Mesenchymal stem cell (in vitro differentiated cells and primary cell): ENCODE measurements at regions not wholly inside any gene's neighbourhood (a gene's known extent, or its start where the extent isn't known, plus 50 kb on each side); places are given as distances from the start of the nearest gene placed in this dataset.

ENCODE experiments used
- DNase-seq: peaks from one replicate; pipeline ENCODE4 v3.0.0-alpha.2; 2013
- H2AFZ ChIP-seq: one replicate; pipeline ENCODE4 v1.6.1; 2013; ENCODE audit warnings: low read depth, mild to moderate bottlenecking, control low read depth, inconsistent platforms, low read length, moderate library complexity
- H2AK5ac ChIP-seq: 2 replicates; pipeline ENCODE4 v1.6.1; 2013; ENCODE audit warnings: low read length, moderate library complexity, mild to moderate bottlenecking, inconsistent platforms; ENCODE audit not compliant: severe bottlenecking
- H2BK120ac ChIP-seq: one replicate; pipeline ENCODE4 v1.6.1; 2013; ENCODE audit warnings: low read depth, mild to moderate bottlenecking, inconsistent platforms, low read length, moderate library complexity
- H2BK12ac ChIP-seq, 2 experiments: one replicate each; pipeline ENCODE4 v1.6.1; 2013; ENCODE audit warnings: inconsistent platforms in 2 of 2, low read length in 2 of 2, mild to moderate bottlenecking in 2 of 2, moderate library complexity in 2 of 2, control low read depth in 1 of 2
- H2BK15ac ChIP-seq: one replicate; pipeline ENCODE4 v1.6.1; 2013; ENCODE audit warnings: mild to moderate bottlenecking, low read depth, inconsistent platforms; ENCODE audit not compliant: poor library complexity, severe bottlenecking
- H2BK5ac ChIP-seq: 2 replicates; pipeline ENCODE4 v1.6.1; 2013; ENCODE audit warnings: low read depth, mild to moderate bottlenecking, low read length, control low read depth, inconsistent platforms; ENCODE audit not compliant: poor library complexity, severe bottlenecking
- H3K14ac ChIP-seq, 2 experiments: one replicate each; pipeline ENCODE4 v1.6.1; 2013; ENCODE audit warnings: inconsistent platforms in 2 of 2, low read length in 2 of 2, control low read depth in 1 of 2, mild to moderate bottlenecking in 1 of 2, moderate library complexity in 1 of 2
- H3K18ac ChIP-seq, 2 experiments: one replicate each; pipeline ENCODE4 v1.6.1; 2013; ENCODE audit warnings: inconsistent platforms in 2 of 2, low read length in 2 of 2, control low read depth in 1 of 2, low read depth in 1 of 2, mild to moderate bottlenecking in 1 of 2
- H3K23ac ChIP-seq, 2 experiments: one replicate each; pipeline ENCODE4 v1.6.1; 2013; ENCODE audit warnings: inconsistent platforms in 2 of 2, low read length in 2 of 2, mild to moderate bottlenecking in 2 of 2, moderate library complexity in 2 of 2, control low read depth in 1 of 2
- H3K27ac ChIP-seq: 2 replicates; pipeline ENCODE4 v1.5.1; 2013; ENCODE audit warnings: mild to moderate bottlenecking, moderate library complexity, low read length, control low read depth, inconsistent platforms; ENCODE audit not compliant: poor library complexity, severe bottlenecking
- H3K27me3 ChIP-seq, 2 experiments: 2 replicates each; pipeline versions ENCODE4 v1.6.1 to v1.7.0; 2013; ENCODE audit warnings: low read length in 2 of 2, mild to moderate bottlenecking in 2 of 2, moderate library complexity in 2 of 2, control low read depth in 1 of 2, inconsistent platforms in 1 of 2; ENCODE audit not compliant: control insufficient read depth in 1 of 2, insufficient read depth in 1 of 2
- H3K36me3 ChIP-seq, 2 experiments: 2 replicates each; pipeline versions ENCODE4 v1.6.1 to v1.7.0; 2013; ENCODE audit warnings: low read length in 2 of 2, control low read depth in 1 of 2, inconsistent platforms in 1 of 2, low read depth in 1 of 2, mild to moderate bottlenecking in 1 of 2; ENCODE audit not compliant: insufficient read depth in 2 of 2, control insufficient read depth in 1 of 2
- H3K4ac ChIP-seq, 2 experiments: one replicate each; pipeline ENCODE4 v1.6.1; 2013; ENCODE audit warnings: inconsistent platforms in 2 of 2, low read length in 2 of 2, mild to moderate bottlenecking in 2 of 2, moderate library complexity in 2 of 2, control low read depth in 1 of 2, low read depth in 1 of 2
- H3K4me1 ChIP-seq: 2 replicates; pipeline ENCODE4 v1.6.1; 2013; ENCODE audit warnings: low read depth, low read length, control low read depth; ENCODE audit not compliant: control insufficient read depth, insufficient read depth
- H3K4me2 ChIP-seq: 2 replicates; pipeline ENCODE4 v1.6.1; 2013; ENCODE audit warnings: low read length, mild to moderate bottlenecking, inconsistent platforms; ENCODE audit not compliant: poor library complexity, severe bottlenecking
- H3K4me3 ChIP-seq, 2 experiments: 2 replicates each; pipeline versions ENCODE4 v1.5.1 to v1.7.0; 2013; ENCODE audit warnings: low read length in 2 of 2, mild to moderate bottlenecking in 2 of 2, control low read depth in 1 of 2, low read depth in 1 of 2; ENCODE audit not compliant: insufficient read depth in 1 of 2
- H3K79me1 ChIP-seq: replicated peaks from 2 replicates; pipeline ENCODE4 v1.6.1; 2013; ENCODE audit warnings: mild to moderate bottlenecking, control low read depth, low read length, inconsistent platforms; ENCODE audit not compliant: poor library complexity, severe bottlenecking
- H3K9ac ChIP-seq: 2 replicates; pipeline ENCODE4 v1.7.0; 2013; ENCODE audit warnings: mild to moderate bottlenecking, low read length, moderate library complexity
- H3K9me3 ChIP-seq: 2 replicates; pipeline ENCODE4 v1.7.0; 2013; ENCODE audit warnings: mild to moderate bottlenecking, low read length; ENCODE audit not compliant: control insufficient read depth
- H4K8ac ChIP-seq: one replicate; pipeline ENCODE4 v1.6.1; 2013; ENCODE audit warnings: inconsistent platforms, mild to moderate bottlenecking, low read length, moderate library complexity
- H4K91ac ChIP-seq: one replicate; pipeline ENCODE4 v1.6.1; 2013; ENCODE audit warnings: mild to moderate bottlenecking, low read length, inconsistent platforms
- WGBS: methylation state at CpG from one replicate; pipeline ENCODE4 v1.1.7; 2013; ENCODE audit warnings: mixed read lengths; 5-methylcytosine and 5-hydroxymethylcytosine counted together

- H3K9me3 ChIP-seq: peaks cover 4% of the 10 kb centered on the region
- no peak overlapping the region for H3K14ac ChIP-seq
- DNase-seq: no peak
- no peak overlapping the region for H2AK5ac ChIP-seq
- H2BK5ac ChIP-seq: no peak overlapping the region
- no peak overlapping the region for H3K9ac ChIP-seq
- no peak overlapping the region for H3K23ac ChIP-seq
- H3K18ac ChIP-seq: no peak overlapping the region
- H4K91ac ChIP-seq: no peak overlapping the region
- no peak overlapping the region for H3K27ac ChIP-seq
- H3K4me3 ChIP-seq: no peak overlapping the region
- no peaks in the 10 kb centered on the region for H3K36me3 ChIP-seq
- 86% methylated on average over 1 of the region's 2 CpGs for WGBS
- H4K8ac ChIP-seq: no peak overlapping the region
- no peaks in the 10 kb centered on the region for H3K79me1 ChIP-seq
- no peak overlapping the region for H2AFZ ChIP-seq
- no peaks in the 10 kb centered on the region for H3K4me1 ChIP-seq
- H2BK120ac ChIP-seq: no peak overlapping the region
- no peak overlapping the region for H2BK15ac ChIP-seq
- no peak overlapping the region for H2BK12ac ChIP-seq
- no peak overlapping the region for H3K4me2 ChIP-seq
- no peak overlapping the region for H3K4ac ChIP-seq
- H3K27me3 ChIP-seq: no peaks in the 10 kb centered on the region
Observed at GRCh38 chr12:115519887-115520286, 757.6 kb downstream of the MED13L start.

DNA sequence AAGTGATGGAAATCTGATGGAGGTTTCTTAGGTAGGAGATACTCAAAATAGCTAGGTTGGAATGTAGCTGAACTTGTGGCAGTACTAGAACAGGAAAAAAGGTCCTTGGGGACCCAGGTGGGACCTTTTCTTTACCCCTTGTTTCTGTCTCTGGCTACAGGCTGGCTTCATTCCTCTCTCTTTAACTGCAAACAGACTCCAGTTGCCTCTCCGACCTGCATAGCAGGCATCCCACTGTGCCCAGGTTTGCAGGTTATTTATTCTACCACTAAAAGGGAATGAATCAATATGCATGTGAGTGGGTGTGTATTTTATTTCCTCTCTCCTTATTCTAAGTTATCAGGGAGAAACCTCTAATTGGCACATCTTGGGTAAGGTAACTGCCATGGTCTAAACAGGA, 758.1 kb downstream of the MED13L start:
- H2BK5ac ChIP-seq: no peak overlapping the region
- H3K4me1 ChIP-seq: no peaks in the 10 kb centered on the region
- H2BK12ac ChIP-seq: no peak overlapping the region
- no peak overlapping the region for H2AFZ ChIP-seq
- H2BK15ac ChIP-seq: no peak overlapping the region
- H3K79me1 ChIP-seq: no peaks in the 10 kb centered on the region
- H3K9ac ChIP-seq: no peak overlapping the region
- H3K4me2 ChIP-seq: no peak overlapping the region
- H3K27ac ChIP-seq: no peak overlapping the region
- no peak for DNase-seq
- H4K91ac ChIP-seq: no peak overlapping the region
- no peak overlapping the region for H3K18ac ChIP-seq
- no peak overlapping the region for H3K4ac ChIP-seq
- H3K14ac ChIP-seq: no peak overlapping the region
- no peak overlapping the region for H2BK120ac ChIP-seq
- H3K4me3 ChIP-seq: no peak overlapping the region
- no peak overlapping the region for H3K23ac ChIP-seq
- no peaks in the 10 kb centered on the region for H3K36me3 ChIP-seq
- no peak overlapping the region for H2AK5ac ChIP-seq
- H3K9me3 ChIP-seq: peaks cover 4% of the 10 kb centered on the region
- H4K8ac ChIP-seq: no peak overlapping the region
- WGBS: 40% methylated on average over 1 of the region's 1 CpG
- H3K27me3 ChIP-seq: no peaks in the 10 kb centered on the region

DNA sequence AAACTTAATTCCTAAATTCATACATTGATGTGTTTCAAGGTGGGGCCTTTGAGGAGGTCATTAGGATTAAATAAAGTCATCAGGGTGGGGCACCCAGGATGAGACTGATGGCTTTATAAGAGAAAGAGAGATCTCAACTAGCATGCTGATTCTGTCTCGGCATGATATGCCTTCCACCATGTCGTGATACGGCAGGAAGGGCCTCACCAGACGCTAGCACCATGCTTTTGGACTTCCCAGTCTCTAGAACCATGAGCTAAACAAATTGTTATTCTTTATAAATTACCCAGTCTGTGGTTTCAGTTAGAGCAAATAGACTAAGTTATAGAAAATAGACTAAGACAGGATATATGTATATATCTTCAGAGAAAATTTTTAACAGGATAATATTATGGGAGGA, 759.6 kb downstream of the MED13L start:
- no peaks in the 10 kb centered on the region for H3K4me1 ChIP-seq
- DNase-seq: no peak
- no peak overlapping the region for H3K23ac ChIP-seq
- no peak overlapping the region for H4K91ac ChIP-seq
- H3K27me3 ChIP-seq: no peaks in the 10 kb centered on the region
- no peak overlapping the region for H4K8ac ChIP-seq
- no peak overlapping the region for H2AFZ ChIP-seq
- H2AK5ac ChIP-seq: no peak overlapping the region
- no peak overlapping the region for H3K4me3 ChIP-seq
- H2BK5ac ChIP-seq: no peak overlapping the region
- WGBS: 100% methylated on average over 1 of the region's 4 CpGs
- no peak overlapping the region for H3K14ac ChIP-seq
- no peak overlapping the region for H2BK12ac ChIP-seq
- no peak overlapping the region for H2BK120ac ChIP-seq
- no peaks in the 10 kb centered on the region for H3K79me1 ChIP-seq
- H3K4me2 ChIP-seq: no peak overlapping the region
- H3K9ac ChIP-seq: no peak overlapping the region
- no peaks in the 10 kb centered on the region for H3K36me3 ChIP-seq
- H2BK15ac ChIP-seq: no peak overlapping the region
- no peak overlapping the region for H3K27ac ChIP-seq
- no peak overlapping the region for H3K4ac ChIP-seq
- H3K9me3 ChIP-seq: peaks cover 9% of the 10 kb centered on the region
- H3K18ac ChIP-seq: no peak overlapping the region

- no peak overlapping the region for H2BK15ac ChIP-seq
- H3K18ac ChIP-seq: no peak overlapping the region
- no peak overlapping the region for H4K8ac ChIP-seq
- no peak for DNase-seq
- no peak overlapping the region for H2BK5ac ChIP-seq
- H3K4ac ChIP-seq: no peak overlapping the region
- H4K91ac ChIP-seq: no peak overlapping the region
- H3K4me2 ChIP-seq: no peak overlapping the region
- no peak overlapping the region for H2BK12ac ChIP-seq
- no peak overlapping the region for H2AFZ ChIP-seq
- no peak overlapping the region for H3K23ac ChIP-seq
- no peaks in the 10 kb centered on the region for H3K4me1 ChIP-seq
- no peaks in the 10 kb centered on the region for H3K36me3 ChIP-seq
- H3K27ac ChIP-seq: no peak overlapping the region
- no peaks in the 10 kb centered on the region for H3K27me3 ChIP-seq
- H3K9ac ChIP-seq: no peak overlapping the region
- H2AK5ac ChIP-seq: no peak overlapping the region
- H3K4me3 ChIP-seq: no peak overlapping the region
- H3K9me3 ChIP-seq: peaks cover 8% of the 10 kb centered on the region
- no peak overlapping the region for H2BK120ac ChIP-seq
- H3K14ac ChIP-seq: no peak overlapping the region
- no peaks in the 10 kb centered on the region for H3K79me1 ChIP-seq
Observed at GRCh38 chr12:115511986-115512711, 765.3 kb downstream of the MED13L start.
